Keratinocyte (primary cell): ENCODE measurements at regions not wholly inside any gene's neighbourhood (a gene's known extent, or its start where the extent isn't known, plus 50 kb on each side); places are given as distances from the start of the nearest gene placed in this dataset.

Experiments
- DNase-seq: peaks from one replicate; pipeline ENCODE4 v3.0.0-alpha.2; 2011; ENCODE audit warnings: low read depth, missing footprints, low spot score
- FAIRE-seq: peaks from 2 replicates; lab custom pipeline; 2011; peaks lifted over from hg19 to GRCh38; lab: Jason Lieb, UNC
- H2AFZ ChIP-seq: 2 replicates; pipeline ENCODE4 v1.6.0; 2012; ENCODE audit warnings: low read length, control low read depth, inconsistent platforms; ENCODE audit not compliant: control insufficient read depth
- H3K27ac ChIP-seq: 2 replicates; pipeline ENCODE4 v1.5.1; 2011; ENCODE audit warnings: low read length; ENCODE audit not compliant: control insufficient read depth, insufficient read depth
- H3K27me3 ChIP-seq: 3 replicates; pipeline ENCODE4 v1.6.0; 2011; ENCODE audit warnings: low read length; ENCODE audit not compliant: control insufficient read depth, insufficient read depth; ENCODE audit errors: extremely low read depth
- H3K36me3 ChIP-seq, 2 experiments: 2 replicates in 1 of 2; 3 replicates in 1 of 2; pipeline ENCODE4 v1.5.1; 2011; ENCODE audit warnings: low read length in 2 of 2, mild to moderate bottlenecking in 1 of 2; ENCODE audit not compliant: control insufficient read depth in 2 of 2, insufficient read depth in 2 of 2; ENCODE audit errors: extremely low read depth in 1 of 2
- H3K4me1 ChIP-seq: 3 replicates; pipeline ENCODE4 v1.5.1; 2011; ENCODE audit warnings: low read length; ENCODE audit not compliant: control insufficient read depth, insufficient read depth; ENCODE audit errors: extremely low read depth
- H3K4me2 ChIP-seq: 3 replicates; pipeline ENCODE4 v1.6.0; 2011; ENCODE audit warnings: low read depth, low read length; ENCODE audit not compliant: control insufficient read depth, insufficient read depth; ENCODE audit errors: extremely low read depth
- H3K4me3 ChIP-seq, 3 experiments: fragments of 200-600 bp in 1 of 3; sonication (generic) in 1 of 3; 2 replicates in 2 of 3; 3 replicates in 1 of 3; pipeline ENCODE4 v1.5.1; 2011 to 2016; ENCODE audit warnings: low read length in 3 of 3, mild to moderate bottlenecking in 3 of 3, control low read depth in 2 of 3, inconsistent platforms in 1 of 3, low read depth in 1 of 3, mixed read lengths in 1 of 3, mixed run types in 1 of 3, moderate library complexity in 1 of 3; ENCODE audit not compliant: control insufficient read depth in 2 of 3, insufficient read depth in 2 of 3; ENCODE audit errors: extremely low read depth in 1 of 3
- H3K79me2 ChIP-seq: 2 replicates; pipeline ENCODE4 v1.6.0; 2012; ENCODE audit warnings: low read length; ENCODE audit not compliant: control insufficient read depth, insufficient read depth
- H3K9ac ChIP-seq: 3 replicates; pipeline ENCODE4 v1.6.0; 2011; ENCODE audit warnings: low read length; ENCODE audit not compliant: control insufficient read depth, insufficient read depth; ENCODE audit errors: extremely low read depth
- H3K9me1 ChIP-seq: 3 replicates; pipeline ENCODE4 v1.6.0; 2011; ENCODE audit warnings: low read length; ENCODE audit not compliant: control insufficient read depth, insufficient read depth; ENCODE audit errors: extremely low read depth
- H3K9me3 ChIP-seq: 2 replicates; pipeline ENCODE4 v1.5.1; 2012; ENCODE audit warnings: low read depth, low read length; ENCODE audit not compliant: control insufficient read depth
- H4K20me1 ChIP-seq: 3 replicates; pipeline ENCODE4 v1.6.0; 2011; ENCODE audit warnings: low read length; ENCODE audit not compliant: control insufficient read depth, insufficient read depth; ENCODE audit errors: extremely low read depth
- EZH2 ChIP-seq: IDR thresholded peaks from one replicate; pipeline ENCODE4 v1.6.1; 2012; ENCODE audit warnings: inconsistent platforms, mild to moderate bottlenecking, low read length, moderate library complexity
- dilution Hi-C: fragments of 300-500 bp; cut with MboI; formaldehyde crosslinking; loops from one replicate; pipeline ENCODE4 v1.7.0; 2020; ENCODE audit warnings: low sequenced_read_pairs; ENCODE audit not compliant: extremely low pct_ligation_motif_present
- TF ChIP-seq, protein P1 (sequence below), 3 experiments: IDR thresholded peaks in 1 of 3; conservative IDR thresholded peaks in 1 of 3; optimal IDR thresholded peaks in 1 of 3; 2 replicates in 2 of 3; 3 replicates in 1 of 3; pipeline versions ENCODE3 to v1.5.1; 2011; ENCODE audit warnings: low read length in 3 of 3, mild to moderate bottlenecking in 3 of 3, moderate library complexity in 2 of 3, control low read depth in 1 of 3, inconsistent platforms in 1 of 3; ENCODE audit not compliant: insufficient read depth in 2 of 3; ENCODE audit errors: extremely low read depth in 1 of 3

- Histone ChIP-seq H3K4me2 (no peak overlapping the region), H3K9me3 (no peaks in the 10 kb centered on the region), H3K36me3 (no peaks in the 10 kb centered on the region), H3K27ac (no peak overlapping the region), H3K79me2 (no peaks in the 10 kb centered on the region), H3K4me3 (no peak overlapping the region), H2AFZ (no peak overlapping the region), H3K27me3 (no peaks in the 10 kb centered on the region), H3K9ac (no peak overlapping the region), H3K4me1 (no peaks in the 10 kb centered on the region), H4K20me1 (no peaks in the 10 kb centered on the region), H3K9me1 (no peaks in the 10 kb centered on the region)
- dilution Hi-C loops, result loop anchor here (25.0 kb wide), 1 partner anchor 688 kb away; no protein-coding TSS in a partner anchor
- TF ChIP-seq, protein P1, sequence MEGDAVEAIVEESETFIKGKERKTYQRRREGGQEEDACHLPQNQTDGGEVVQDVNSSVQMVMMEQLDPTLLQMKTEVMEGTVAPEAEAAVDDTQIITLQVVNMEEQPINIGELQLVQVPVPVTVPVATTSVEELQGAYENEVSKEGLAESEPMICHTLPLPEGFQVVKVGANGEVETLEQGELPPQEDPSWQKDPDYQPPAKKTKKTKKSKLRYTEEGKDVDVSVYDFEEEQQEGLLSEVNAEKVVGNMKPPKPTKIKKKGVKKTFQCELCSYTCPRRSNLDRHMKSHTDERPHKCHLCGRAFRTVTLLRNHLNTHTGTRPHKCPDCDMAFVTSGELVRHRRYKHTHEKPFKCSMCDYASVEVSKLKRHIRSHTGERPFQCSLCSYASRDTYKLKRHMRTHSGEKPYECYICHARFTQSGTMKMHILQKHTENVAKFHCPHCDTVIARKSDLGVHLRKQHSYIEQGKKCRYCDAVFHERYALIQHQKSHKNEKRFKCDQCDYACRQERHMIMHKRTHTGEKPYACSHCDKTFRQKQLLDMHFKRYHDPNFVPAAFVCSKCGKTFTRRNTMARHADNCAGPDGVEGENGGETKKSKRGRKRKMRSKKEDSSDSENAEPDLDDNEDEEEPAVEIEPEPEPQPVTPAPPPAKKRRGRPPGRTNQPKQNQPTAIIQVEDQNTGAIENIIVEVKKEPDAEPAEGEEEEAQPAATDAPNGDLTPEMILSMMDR (optimal IDR thresholded peaks at IDR 0.05 in 1 of 3, IDR thresholded peaks at IDR 0.05 in 1 of 3, conservative IDR thresholded peaks at IDR 0.05 in 1 of 3; ENCODE audit: extremely low read depth in 1 of 3, insufficient read depth in 2 of 3, low read length in 3 of 3), result no peak
- TF ChIP-seq EZH2, result no peak
- DNase-seq (no peak), FAIRE-seq (no peak)
Measured at GRCh38 chr1:56199956-56200355, 379.4 kb downstream of the PLPP3 start.

DNA sequence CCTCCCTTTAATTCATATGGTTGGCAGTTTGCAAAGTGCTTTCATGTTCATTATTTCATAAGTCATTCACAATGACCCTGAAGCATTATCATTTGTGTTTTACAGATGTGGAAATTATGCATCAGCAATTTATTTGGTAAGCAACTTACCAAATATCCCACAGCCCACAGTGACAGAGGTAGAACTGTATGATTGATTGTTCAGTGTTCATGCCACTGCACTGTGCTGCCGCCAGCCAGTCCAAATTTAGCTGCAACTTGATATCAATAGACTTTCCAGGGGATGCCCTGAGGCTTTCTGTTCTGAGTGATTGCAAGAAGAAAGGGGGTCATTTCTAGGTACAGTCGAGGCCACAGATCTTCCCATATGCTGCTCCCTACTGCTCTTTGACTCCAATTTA lies 380.3 kb downstream of the PLPP3 start:
- FAIRE-seq, result no peak
- H3K9me1 ChIP-seq, result no peaks in the 10 kb centered on the region
- no peak overlapping the region for H3K4me2 ChIP-seq
- no peaks in the 10 kb centered on the region for H4K20me1 ChIP-seq
- TF ChIP-seq, protein P1 (optimal IDR thresholded peaks at IDR 0.05 in 1 of 3, IDR thresholded peaks at IDR 0.05 in 1 of 3, conservative IDR thresholded peaks at IDR 0.05 in 1 of 3; ENCODE audit: extremely low read depth in 1 of 3, insufficient read depth in 2 of 3, low read length in 3 of 3), result no peak
- TF ChIP-seq EZH2, result no peak
- no peak overlapping the region for H3K4me3 ChIP-seq
- dilution Hi-C loops, result no loop called here
- no peaks in the 10 kb centered on the region for H3K27me3 ChIP-seq
- H3K4me1 ChIP-seq, result no peaks in the 10 kb centered on the region
- H3K9me3 ChIP-seq, result no peaks in the 10 kb centered on the region
- no peak for DNase-seq
- no peak overlapping the region for H3K9ac ChIP-seq
- H3K79me2 ChIP-seq, result no peaks in the 10 kb centered on the region
- H3K36me3 ChIP-seq, result no peaks in the 10 kb centered on the region
- H2AFZ ChIP-seq, result no peak overlapping the region
- H3K27ac ChIP-seq, result no peak overlapping the region
